Endodermal cell (in vitro differentiated cells): ENCODE measurements at regions not wholly inside any gene's neighbourhood (a gene's known extent, or its start where the extent isn't known, plus 50 kb on each side); places are given as distances from the start of the nearest gene placed in this dataset.

Experiments
- DNase-seq: peaks from one replicate; pipeline ENCODE4 v3.0.0-alpha.2; 2017
- H3K27ac ChIP-seq: 2 replicates; pipeline ENCODE4 v1.5.1; 2013; ENCODE audit warnings: mild to moderate bottlenecking, low read depth, low read length, moderate library complexity
- H3K27me3 ChIP-seq: 2 replicates; pipeline ENCODE4 v1.6.1; 2013; ENCODE audit warnings: mild to moderate bottlenecking, low read length, moderate library complexity; ENCODE audit not compliant: insufficient read depth, control insufficient read depth, poor library complexity, severe bottlenecking
- H3K36me3 ChIP-seq: 2 replicates; pipeline ENCODE4 v1.7.0; 2013; ENCODE audit warnings: mild to moderate bottlenecking, low read length, moderate library complexity; ENCODE audit not compliant: control insufficient read depth, insufficient read depth
- H3K4me1 ChIP-seq: one replicate; pipeline ENCODE4 v1.7.0; 2013; ENCODE audit warnings: low read length; ENCODE audit not compliant: control insufficient read depth, insufficient read depth
- H3K4me3 ChIP-seq: 2 replicates; pipeline ENCODE4 v1.5.1; 2013; ENCODE audit warnings: mild to moderate bottlenecking, low read length, moderate library complexity
- H3K9ac ChIP-seq: 2 replicates; pipeline ENCODE4 v1.6.1; 2013; ENCODE audit warnings: mild to moderate bottlenecking, low read length, moderate library complexity; ENCODE audit not compliant: poor library complexity, severe bottlenecking; ENCODE audit errors: extremely low read depth
- H3K9me3 ChIP-seq: 2 replicates; pipeline ENCODE4 v1.6.1; 2013; ENCODE audit warnings: mild to moderate bottlenecking, low read length, moderate library complexity; ENCODE audit not compliant: control insufficient read depth
- H3K27ac Mint-ChIP-seq: 2 replicates; pipeline ENCODE4 v1.8.0; 2020; ENCODE audit warnings: mixed read lengths
- H3K27me3 Mint-ChIP-seq: 2 replicates; pipeline ENCODE4 v1.8.0; 2021; ENCODE audit warnings: mild to moderate bottlenecking, mixed read lengths; ENCODE audit not compliant: insufficient read depth
- H3K36me3 Mint-ChIP-seq: 2 replicates; pipeline ENCODE4 v1.8.0; 2020; ENCODE audit warnings: low read depth, mixed read lengths
- H3K4me1 Mint-ChIP-seq: 2 replicates; pipeline ENCODE4 v1.8.0; 2020; ENCODE audit warnings: mixed read lengths
- H3K4me3 Mint-ChIP-seq: 2 replicates; pipeline ENCODE4 v1.8.0; 2020; ENCODE audit warnings: mild to moderate bottlenecking, moderate library complexity, mixed read lengths
- H3K9me3 Mint-ChIP-seq: 2 replicates; pipeline ENCODE4 v1.8.0; 2020; ENCODE audit warnings: mild to moderate bottlenecking, mixed read lengths
- CTCF ChIP-seq: fragments of 200-600 bp; sonication (generic); conservative IDR thresholded peaks from 2 replicates; pipeline ENCODE4 v1.5.0; 2021; ENCODE audit warnings: antibody characterized with exemption, mild to moderate bottlenecking
- WGBS, 2 experiments: methylation state at CpG; one replicate each; pipeline versions ENCODE4 v1.1.5 to v1.1.7; 2013; ENCODE audit warnings: missing lambda C conversion rate in 2 of 2, mixed read lengths in 1 of 2; ENCODE audit not compliant: insufficient coverage in 1 of 2, insufficient read length in 1 of 2; 5-methylcytosine and 5-hydroxymethylcytosine counted together

DNA sequence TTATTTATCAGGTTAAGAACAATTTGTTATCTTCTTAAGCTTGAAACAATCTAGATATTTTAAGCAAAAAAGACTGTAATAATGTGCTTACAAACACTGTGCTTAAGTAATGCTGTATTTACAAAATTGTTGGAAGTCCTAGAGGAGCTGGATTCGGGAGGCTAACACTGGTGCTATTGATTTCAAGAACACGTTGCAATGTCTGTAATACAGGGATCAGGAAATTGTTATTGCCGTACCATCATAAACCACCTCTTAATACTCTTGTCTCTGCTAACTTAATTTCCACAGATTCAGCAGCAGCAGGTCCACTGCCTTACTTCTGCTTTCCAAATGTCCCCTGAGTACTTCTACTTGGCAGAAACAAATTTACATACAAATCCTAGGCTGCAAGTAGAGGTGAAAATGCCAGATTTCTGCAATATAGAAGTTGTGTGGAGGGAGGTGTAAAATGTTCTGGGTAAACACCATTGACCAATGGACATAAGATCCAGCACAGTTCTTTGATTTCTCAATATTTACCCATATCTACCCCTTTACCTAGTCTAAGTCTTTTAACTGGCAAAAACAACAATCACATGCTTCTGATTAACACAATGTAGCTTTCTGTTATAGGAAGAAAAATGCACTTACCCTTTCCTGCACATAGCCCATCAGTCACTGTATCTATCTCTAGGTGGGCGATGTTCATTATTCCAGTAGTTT, 663.4 kb downstream of the TMTC2 start:
- no peaks in the 10 kb centered on the region for H3K27me3 ChIP-seq
- H3K4me1 Mint-ChIP-seq: peaks cover 10% of the 10 kb centered on the region

GRCh38 chr12:83346333-83346732, 659.6 kb downstream of the TMTC2 start:
- no peak overlapping the region for H3K27ac ChIP-seq
- no peak for TF ChIP-seq CTCF
- Mint-ChIP-seq H3K36me3 (no peaks in the 10 kb centered on the region), H3K9me3 (peaks cover 9% of the 10 kb centered on the region), H3K4me1 (peaks cover 6% of the 10 kb centered on the region), H3K27ac (no peak overlapping the region), H3K4me3 (no peak overlapping the region), H3K27me3 (no peaks in the 10 kb centered on the region)
- H3K4me3 ChIP-seq: no peak overlapping the region
- H3K9ac ChIP-seq: no peak overlapping the region
- H3K9me3 ChIP-seq: peaks cover 3% of the 10 kb centered on the region
- H3K27me3 ChIP-seq: no peaks in the 10 kb centered on the region
- DNase-seq: no peak
- H3K4me1 ChIP-seq: no peaks in the 10 kb centered on the region
- H3K36me3 ChIP-seq: no peaks in the 10 kb centered on the region

More for the DNA sequence above, 663.4 kb downstream of the TMTC2 start:
- Mint-ChIP-seq H3K9me3 (no peaks in the 10 kb centered on the region), H3K4me3 (no peak overlapping the region), H3K27me3 (no peaks in the 10 kb centered on the region), H3K36me3 (no peaks in the 10 kb centered on the region), H3K27ac (no peak overlapping the region)
- Histone ChIP-seq H3K36me3 (no peaks in the 10 kb centered on the region), H3K27ac (no peak overlapping the region), H3K9ac (no peak overlapping the region), H3K9me3 (no peaks in the 10 kb centered on the region), H3K4me3 (no peak overlapping the region), H3K4me1 (no peaks in the 10 kb centered on the region)
- no peak for DNase-seq
- TF ChIP-seq CTCF: no peak
- WGBS, 2 experiments: 88 to 100% methylated on average over 1 to 3 of the region's 4 CpGs

DNA sequence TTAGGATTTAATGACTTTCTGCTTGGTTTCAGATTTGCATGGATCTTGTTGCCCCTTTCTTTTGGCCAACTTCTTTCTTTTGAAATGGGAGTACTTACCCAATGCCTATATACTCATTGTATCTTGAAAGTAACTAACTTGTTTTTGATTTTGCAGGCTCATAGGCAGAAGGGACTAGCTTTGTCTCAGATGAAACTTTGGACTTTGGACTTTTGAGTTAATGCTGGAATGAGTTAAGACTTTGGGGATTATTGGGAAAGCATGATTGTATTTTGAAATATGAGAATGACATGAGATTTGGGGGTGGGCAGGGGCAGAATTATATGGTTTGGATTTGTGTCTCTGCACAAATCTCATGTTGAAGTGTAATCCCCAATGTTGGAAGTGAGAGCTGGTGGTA, 657.1 kb downstream of the TMTC2 start:
- H3K9me3 Mint-ChIP-seq: peaks cover 9% of the 10 kb centered on the region

More for the DNA sequence above, 657.1 kb downstream of the TMTC2 start:
- Histone ChIP-seq H3K36me3 (no peaks in the 10 kb centered on the region), H3K9me3 (peaks cover 3% of the 10 kb centered on the region), H3K27me3 (no peaks in the 10 kb centered on the region), H3K9ac (no peak overlapping the region), H3K4me1 (no peaks in the 10 kb centered on the region), H3K4me3 (no peak overlapping the region), H3K27ac (no peak overlapping the region)
- H3K36me3 Mint-ChIP-seq: no peaks in the 10 kb centered on the region
- no peak for DNase-seq
- no peak overlapping the region for H3K27ac Mint-ChIP-seq
- no peaks in the 10 kb centered on the region for H3K27me3 Mint-ChIP-seq
- no peaks in the 10 kb centered on the region for H3K4me1 Mint-ChIP-seq
- TF ChIP-seq CTCF: no peak
- no peak overlapping the region for H3K4me3 Mint-ChIP-seq
